DMS153 (cell line): ENCODE measurements at regions not wholly inside any gene's neighbourhood (a gene's known extent, or its start where the extent isn't known, plus 50 kb on each side); places are given as distances from the start of the nearest gene placed in this dataset.

Experiments
- DNase-seq: peaks from one replicate; lab custom pipeline; 2025; lab: John Stamatoyannopoulos, UW

DNA sequence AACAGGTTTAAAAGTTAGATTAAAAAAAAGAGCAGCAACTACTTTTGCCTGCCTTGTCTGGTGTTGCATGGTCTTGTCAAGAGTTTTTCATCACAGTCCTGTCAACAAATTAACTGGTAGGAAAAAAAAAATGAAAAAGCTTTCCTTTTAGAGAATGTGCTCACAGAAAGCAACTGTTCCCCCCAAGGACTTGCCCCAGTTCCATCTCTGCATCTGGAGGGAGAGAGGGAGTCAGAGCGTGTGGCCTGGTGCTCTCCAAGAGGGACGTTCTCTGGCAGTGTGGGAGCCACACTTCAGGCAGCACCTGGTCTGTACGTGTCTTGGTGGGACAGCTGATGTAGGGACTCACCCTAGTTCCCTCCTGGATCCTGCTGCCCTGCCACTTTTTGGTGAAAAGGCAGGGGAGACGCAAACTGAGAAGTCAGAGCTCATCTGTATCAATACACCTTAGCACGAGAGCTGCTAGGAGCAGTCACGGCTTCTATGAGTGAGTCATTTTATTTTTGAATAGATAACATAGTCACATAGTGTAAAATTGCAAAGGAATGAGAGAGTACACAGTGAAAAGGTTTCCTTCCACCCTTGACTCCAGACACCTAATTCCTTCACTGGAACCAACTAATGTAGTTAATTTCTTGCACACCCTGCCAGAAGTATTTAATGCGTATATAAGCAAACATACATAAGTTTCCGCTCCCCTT is 172.5 kb upstream of the MGAT5 start:
- no peak for DNase-seq

DNA sequence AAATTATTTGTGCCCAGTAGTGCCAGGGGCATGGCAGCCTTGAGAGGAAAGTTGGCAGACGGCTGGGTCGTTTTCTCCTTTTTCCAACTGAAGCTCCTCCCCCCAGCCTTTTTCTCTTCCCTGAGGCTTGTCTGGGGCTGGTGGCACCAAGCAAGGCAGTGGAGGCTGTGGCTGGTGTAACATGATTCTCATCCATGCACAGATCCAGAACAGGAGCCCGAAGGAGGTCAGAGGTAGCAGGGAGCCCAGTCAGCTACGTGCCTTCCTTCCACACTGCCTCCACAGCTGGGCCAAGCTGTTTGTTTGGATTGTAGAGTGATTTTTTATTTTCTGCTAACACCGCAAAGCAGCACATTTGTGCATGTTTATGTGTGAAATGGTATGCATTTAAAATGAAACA is 170.3 kb upstream of the MGAT5 start:
- no peak for DNase-seq

DNA sequence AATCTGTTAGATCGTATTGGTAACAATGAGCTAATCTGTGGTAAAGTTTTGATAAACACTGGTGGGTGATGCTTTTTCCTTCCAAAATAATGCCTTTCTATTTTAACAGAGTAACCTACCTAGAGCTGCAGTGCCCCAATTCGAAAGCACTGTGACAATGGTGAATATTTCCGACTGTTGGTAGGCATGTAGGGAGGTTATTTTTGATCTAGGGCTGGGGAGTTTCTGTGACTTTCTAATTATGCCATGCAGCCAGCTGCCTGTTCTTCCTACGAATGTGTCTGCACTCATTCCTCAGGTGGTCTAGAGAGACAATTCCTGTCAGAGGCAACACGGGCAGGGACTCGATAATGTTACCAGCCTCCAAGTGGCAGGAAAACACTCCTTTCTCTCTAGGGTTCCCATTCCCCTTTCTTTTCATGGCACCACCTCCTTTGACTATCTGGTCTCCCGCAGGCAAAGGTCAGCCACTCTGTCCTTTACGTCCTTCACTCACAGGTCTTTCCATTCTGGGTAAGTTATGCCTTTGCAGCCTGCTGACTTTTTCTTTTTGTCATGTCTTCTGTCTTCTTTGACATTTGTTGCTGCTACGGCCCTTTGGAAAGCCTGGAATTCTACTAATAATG is 167.2 kb upstream of the MGAT5 start:
- DNase-seq, result no peak

DNA sequence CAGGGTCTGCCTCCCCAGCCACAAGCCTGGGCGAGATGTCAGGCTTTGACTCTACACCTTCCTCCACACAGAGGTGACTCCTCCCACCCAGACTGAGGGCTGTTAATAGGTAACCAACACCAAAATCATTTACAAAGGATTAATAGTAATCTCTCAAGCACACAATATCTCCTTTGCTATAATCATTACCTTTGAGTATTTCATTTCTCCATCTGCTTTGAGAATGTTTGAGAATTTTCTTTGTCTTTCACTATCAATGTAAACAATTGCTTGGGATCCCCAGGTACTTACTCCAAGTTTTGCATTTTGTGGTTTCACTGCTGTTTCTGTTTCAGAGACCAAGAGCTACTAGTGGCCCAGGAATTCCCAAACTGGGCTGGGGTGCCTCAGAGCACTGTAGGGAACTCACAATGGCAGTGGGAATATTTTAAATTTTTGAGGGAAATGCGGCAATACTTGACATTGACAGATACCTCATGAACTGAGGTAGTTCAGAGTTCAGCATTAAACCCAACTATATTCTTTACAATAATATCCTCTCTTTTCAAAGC is 166.4 kb upstream of the MGAT5 start:
- DNase-seq, result no peak

DNA sequence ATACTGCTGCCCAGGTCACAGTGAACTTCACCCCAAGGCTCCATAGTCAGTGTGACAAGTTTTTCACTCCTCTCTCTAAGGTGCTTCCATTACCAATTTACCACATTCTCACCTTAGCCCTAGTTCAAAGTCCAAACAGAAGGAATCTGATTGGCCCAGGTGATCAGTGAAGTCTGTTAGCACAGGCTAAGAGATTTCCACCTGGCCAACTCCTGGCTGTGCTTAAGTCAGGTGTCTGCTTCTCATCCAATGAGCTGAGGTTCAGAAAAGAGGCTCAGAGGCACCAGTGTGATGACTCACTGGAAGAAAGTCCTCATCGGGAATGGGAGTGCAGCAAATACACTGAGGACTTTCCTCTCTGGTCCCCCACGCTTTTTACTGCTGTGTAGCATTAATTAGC is 164.4 kb upstream of the MGAT5 start:
- no peak for DNase-seq

DNA sequence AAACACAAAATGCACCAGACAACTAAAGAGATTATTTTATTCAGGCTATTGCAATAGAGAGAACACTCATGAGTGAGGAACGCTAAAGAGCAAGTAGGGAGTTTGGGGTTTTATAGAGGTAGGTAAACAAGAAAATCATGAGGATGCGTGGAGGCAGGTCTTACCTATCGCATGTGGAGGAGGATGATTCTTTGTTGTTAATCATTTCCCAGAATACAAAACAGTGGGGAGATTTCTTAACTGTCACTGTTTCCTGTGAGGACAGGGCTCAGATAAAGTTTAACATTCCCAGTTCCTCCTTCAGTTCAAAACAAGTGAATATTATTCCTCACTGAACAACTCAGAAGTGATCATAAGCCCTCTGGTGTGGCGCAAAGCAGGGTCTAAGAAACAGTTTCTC is 156.1 kb upstream of the MGAT5 start:
- DNase-seq, result no peak

DNA sequence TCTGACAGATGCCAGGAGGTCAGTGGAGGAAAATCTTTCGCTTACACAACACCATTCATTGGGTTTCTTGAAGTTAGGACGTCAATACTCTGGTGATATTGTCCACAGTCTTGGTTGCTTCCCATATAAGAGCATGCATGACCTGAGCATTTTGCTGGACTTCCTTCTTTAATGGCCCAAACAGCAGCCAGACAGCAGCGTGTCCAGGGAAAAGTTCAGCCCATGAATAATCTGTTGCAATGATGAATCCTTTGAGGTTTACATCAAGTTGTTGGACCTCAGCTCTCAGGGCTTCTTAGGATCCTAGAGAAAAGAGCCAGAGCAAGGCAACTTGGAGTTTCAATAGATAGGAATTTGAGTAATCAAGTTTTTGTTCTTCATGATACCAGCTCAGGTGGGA is 155.6 kb upstream of the MGAT5 start:
- DNase-seq, result no peak

DNA sequence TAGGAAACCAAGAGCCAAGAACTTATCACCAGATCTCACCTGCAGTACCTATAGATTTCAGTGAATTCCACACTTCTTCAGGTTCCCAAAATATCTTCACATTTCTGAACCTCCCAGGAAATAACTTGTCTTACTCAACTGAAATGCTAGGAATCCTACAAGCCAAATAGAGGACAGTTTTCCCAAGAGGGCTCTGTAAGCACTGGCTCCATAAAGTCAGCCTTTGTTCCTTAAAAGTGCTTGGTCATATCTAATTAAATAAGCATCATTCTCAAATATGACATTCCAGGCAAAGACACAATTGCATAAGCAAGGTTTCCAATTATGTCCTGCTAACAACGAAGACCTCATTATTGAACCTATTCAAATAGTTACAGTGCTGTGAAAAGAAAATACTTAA is 154.6 kb upstream of the MGAT5 start:
- no peak for DNase-seq

DNA sequence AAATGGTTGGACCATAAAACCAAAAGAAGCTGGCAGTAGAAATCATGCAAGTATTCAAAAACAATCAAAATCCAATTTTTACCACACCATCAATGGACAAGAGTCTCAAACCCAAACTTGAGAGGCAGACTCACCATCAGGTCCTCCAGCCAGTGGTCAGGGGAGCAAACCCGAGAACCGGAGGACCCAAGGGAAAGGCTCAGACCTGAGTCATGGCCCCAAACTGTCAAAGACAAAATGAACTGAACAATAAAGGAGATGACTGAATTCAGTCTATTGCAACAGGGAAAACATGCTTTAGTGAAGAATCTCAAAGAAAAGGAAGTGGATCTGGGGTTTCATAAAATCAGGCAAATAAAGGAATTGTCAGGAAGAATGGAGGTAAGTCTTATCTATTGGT is 150.7 kb upstream of the MGAT5 start:
- DNase-seq, result no peak

DNA sequence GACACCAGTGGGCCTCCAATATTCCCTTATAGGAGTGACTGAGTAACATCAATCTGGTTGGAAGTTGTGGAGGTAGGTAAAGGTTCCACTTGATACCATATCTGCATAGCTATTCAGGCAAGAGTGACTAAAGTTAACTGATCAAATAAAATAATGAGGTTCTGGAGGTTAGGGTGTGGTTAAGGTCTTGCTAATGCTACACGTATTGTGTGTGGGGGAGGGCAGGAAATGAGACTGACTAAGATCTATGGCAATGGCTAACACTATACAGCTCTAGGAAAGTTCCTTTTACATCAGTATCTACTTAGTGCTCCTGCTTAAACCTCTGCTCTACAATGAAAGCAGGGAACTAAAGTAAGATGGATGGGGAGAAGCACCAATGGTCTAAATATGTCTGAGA is 149.1 kb upstream of the MGAT5 start:
- no peak for DNase-seq

DNA sequence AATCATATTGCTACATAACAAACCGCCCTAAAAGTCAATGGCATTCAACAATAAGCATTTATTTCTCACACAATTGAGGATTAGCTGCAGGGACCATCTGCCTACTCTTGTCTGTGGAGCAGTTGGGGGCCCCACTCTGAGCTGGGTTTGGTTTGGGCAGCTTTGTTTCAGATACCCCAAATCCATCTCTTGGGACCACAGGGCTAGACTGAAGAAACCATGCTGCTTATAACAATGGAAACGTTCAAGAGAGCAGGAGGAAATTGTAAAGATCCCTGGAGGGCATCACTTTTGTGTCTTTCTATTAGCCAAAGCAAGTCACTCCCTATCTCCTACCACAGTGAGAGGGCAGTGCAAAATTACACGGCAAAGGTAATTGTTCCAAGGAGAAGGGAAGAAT is 146.5 kb upstream of the MGAT5 start:
- no peak for DNase-seq

DNA sequence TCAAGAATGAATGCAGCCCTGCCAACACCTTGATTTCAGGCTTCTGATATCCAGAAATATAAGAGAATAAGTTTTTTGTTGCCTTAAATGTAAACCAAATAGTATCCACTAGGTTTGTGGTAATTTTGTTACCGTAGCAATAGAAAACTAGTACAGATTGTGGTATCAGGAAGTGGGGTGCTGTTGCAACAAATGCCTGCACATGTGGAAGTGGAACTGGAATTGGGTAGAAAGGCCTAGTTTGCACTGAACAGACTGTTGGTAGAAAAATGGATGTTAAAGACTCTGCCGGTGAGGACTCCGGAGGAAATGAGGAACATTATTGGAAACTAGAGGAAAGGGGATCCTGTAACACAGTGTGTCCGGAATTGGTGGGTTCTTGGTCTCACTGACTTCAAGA is 145.8 kb upstream of the MGAT5 start:
- no peak for DNase-seq

DNA sequence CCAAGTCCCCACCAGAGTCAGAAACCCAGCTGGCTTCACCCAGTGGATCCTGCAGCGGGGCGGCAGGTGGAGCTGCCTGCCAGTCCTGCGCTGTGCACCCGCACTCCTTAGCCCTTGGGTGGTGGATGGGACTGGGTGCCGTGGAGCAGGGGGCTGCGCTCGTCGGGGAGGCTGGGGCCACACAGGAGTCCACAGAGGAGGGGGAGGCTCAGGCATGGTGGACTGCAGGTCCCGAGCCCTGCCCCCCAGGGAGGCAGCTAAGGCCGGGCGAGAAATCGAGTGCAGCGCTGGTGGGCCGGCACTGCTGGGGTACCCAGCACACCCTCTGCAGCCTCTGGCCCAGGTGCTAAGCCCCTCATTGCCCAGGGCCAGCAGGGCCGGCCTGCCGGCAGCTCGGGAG is 144.6 kb upstream of the MGAT5 start:
- DNase-seq, result no peak

DNA sequence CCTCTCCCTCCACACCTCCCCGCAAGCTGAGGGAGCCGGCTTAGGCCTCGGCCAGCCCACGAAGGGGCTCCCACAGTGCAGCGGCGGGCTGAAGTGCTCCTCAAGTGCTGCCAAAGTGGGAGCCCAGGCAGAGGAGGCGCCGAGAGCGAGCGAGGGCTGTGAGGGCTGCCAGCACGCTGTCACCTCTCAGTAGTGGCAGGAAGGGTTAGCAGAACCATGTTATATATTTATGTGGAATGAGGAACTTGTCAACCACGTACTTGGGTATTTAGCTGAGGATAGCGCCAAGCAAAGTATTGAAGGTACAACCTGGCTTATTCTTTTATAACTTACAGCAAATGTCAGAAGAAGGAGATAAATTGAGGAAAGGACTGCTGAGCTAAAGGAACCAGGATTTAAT is 144.1 kb upstream of the MGAT5 start:
- DNase-seq, result no peak

DNA sequence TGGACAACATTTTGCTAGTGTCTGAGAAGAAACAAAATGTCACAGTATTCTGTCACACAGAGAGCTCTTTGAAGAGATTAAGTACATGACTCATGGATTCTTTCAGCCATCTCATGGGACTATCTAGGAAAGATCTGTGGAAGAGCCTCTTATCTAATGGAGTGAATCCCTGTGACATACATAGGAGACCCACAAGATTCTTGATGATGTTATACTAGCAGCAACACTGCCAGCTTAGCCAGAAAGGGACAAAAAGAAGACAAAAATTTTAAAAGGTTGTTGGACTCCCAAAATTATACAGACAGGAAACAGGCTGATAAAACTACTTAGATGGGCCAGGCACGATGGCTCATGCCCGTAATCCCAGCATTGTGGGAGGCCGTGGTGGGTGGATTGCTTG is 143.3 kb upstream of the MGAT5 start:
- no peak for DNase-seq

DNA sequence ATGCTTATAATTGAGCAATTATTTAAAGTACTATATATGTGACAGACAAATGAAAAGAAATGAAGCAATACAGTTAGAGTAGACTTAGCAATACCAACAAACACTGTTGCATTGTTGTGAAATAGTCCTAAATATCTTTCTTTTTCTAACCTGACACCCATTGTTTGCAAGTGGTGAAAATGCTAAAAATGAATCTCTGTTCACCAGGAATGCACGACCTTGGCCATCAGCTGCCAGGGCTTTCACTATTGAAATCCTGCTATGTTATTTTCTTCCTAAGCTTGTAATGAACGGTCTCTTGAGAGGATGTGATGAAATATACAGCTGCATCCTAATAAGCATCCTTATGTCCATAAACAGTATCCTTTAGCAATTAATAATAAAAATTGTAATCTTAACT is 136.2 kb upstream of the MGAT5 start:
- DNase-seq, result no peak

DNA sequence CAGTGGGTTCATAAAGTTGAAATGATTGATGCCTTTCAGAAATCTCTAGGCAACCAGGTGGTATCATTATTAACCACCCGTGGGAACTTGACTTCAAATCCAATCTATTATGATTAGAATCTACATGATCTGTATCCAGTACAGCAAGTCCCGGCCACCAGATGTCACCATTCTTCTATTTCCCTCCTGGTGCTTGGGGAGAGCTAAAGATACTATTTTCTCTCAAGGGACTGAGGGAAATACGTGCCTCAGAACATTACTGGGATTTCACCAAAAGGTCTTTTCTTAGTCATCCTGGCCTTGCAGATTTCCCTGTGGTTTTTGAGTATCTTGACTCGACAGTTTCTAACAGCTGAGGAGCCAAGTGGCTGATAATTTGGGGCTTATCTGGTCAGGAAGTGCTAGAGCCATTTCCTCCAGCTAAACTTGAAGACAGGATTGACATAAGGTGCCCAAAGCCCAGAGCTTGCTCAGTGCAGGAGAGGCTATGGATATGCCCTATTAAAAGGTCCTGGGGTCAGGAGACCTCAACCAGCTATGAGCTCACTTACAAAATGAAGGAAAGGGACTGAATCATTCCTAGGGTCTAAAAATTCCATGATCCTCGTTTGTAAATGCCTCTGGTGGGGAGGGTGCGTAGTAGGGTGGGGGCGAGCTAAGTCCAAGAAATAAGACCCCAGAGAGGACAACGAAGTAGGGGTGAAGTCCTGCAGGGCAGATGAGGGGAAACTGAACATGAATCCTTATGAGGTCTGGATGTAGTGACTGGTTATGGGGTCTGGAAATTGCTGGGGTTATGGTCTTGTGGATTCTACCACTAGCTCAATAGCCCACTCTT is 135.4 kb upstream of the MGAT5 start:
- peak; percentile 71 for DNase-seq

DNA sequence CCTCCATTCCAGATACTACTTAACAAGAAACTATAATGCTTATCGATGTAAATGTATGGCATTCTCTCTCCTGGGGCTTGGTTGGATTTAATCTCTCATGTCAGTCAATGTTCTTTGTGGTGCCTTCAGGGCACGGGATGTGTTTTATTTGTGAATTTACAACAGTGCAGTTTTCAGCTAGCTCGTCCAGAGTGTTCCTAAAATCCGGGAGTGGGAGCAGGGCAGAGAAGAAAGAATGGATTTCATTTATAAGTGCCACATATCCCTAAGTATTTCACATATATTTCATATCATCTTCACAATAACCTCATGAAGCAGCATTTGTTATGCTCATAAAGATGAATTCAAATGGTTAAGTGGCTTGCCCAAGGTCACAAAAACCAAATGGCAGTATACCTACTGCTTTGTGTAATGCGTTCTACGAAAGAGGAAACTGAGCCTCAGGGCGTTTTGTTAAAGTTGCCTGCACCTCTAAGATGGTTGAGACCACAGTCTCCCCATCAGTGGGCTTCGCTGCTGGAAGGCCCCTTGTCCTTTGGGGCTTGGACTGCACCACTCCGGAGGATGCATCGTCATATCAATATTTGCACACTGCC is 134.7 kb upstream of the MGAT5 start:
- no peak for DNase-seq

DNA sequence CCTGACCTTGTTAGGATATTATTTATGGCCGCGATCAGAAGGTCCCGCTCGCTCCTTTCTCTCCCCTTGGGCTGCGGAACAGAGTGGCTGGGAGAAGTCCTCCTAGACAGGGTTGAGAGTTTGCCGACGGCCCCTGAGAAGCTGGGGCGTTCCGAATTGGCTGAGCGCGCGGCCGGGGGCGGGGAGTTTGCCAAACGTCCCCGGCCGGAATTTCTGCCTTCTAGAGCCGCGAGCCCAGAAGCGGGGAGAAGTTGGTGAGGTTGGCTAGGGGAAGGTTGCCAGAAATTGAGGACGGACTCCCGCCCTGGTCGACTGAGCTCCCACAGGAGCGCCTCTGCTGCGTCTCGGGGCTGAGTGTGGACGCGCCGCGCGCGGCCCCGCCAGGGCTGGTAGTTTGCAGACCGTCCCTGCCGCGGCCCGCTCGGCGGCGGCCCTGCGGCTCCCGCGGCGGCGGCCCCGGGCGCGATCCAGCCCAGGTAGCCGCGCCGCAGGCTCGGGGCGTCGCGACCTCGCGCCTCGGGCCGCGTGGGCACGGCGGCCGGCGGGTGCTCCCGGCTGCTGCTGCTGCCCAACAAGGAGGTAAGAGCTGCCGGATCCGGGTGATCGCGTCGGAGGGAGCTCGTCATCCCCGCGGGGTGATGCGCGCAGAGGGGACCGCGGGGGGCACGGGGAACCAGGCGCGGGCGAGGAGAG is 134.0 kb upstream of the MGAT5 start:
- peak; percentile 67 for DNase-seq

DNA sequence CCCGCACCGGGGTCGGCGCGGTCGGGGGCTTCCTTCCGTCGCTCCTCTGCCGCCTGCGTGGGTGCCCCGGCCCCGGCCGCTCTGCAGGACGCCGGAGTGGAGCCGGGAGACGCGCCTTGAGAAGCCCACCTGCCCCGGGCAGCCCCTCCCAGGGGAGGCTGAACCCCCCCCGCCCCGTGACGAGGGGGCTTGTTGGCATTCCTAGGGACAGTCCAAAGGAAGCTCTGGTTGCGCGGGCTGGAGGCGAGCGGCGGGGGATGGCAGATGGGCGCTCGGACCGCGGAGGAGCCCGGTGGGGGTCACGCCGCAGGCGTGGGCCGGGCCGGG is 133.5 kb upstream of the MGAT5 start:
- no peak for DNase-seq

DNA sequence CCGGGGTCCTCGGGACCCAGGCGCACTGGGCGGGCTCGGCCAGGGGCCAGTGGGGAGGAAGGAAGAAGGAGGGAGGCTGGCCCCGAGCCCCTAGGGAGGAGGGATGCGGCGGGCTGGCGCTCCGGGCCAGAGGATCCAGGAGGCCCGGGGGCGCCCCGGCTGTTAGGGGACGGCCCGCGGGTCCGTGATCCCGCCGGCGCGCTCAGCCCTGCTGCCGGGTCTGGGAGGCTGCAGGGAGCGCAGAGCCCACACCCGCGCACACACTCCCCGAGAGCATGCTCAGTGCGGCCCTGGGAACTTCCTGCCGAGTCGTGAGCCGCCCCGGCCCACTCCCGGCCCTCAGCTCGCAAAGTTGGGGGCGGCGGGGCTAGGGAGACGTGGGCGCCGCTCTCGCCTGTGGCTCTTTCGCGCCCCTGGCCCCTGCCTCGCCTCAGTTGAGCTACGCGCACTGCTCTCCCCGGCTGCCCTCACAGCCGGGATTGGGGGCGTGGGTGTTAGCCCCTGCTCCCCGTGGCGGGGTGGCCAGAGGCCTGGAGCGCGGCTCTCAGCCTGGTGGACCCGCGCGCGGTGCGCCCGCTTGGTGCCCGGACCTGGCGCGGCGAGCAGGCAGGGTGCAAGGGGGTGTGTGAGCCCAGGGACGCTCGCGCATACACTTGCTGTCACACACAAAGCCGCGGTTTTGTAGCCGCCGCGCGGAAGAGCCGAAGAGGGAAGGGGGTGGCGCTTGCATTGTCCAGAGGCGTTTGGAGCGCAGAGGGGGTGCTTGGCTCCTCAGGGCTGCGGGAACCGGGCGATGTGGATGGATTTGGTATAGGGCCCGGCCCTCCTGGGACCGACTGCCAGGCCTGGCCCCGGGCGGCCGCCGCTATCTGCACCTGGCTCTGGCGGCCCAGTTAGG is 132.9 kb upstream of the MGAT5 start:
- no peak for DNase-seq
